DLD1 (cell line): ENCODE measurements at regions not wholly inside any gene's neighbourhood (a gene's known extent, or its start where the extent isn't known, plus 50 kb on each side); places are given as distances from the start of the nearest gene placed in this dataset.

Experiments
- in situ Hi-C: cut with HindIII; loops from 2 replicates; pipeline ENCODE4 v1.10.0; 2017; ENCODE audit warnings: low sequenced_read_pairs

- in situ Hi-C loops = no loop called here
These were observed 140.8 kb upstream of the SERP2 start for GRCh38 chr13:44232774-44233173.

- in situ Hi-C loops = no loop called here
These were observed 139.1 kb upstream of the SERP2 start for GRCh38 chr13:44234566-44234965.

GRCh38 chr13:44236370-44236769, 137.3 kb upstream of the SERP2 start:
- in situ Hi-C loops = no loop called here

- in situ Hi-C loops = no loop called here
These were observed 136.8 kb upstream of the SERP2 start for GRCh38 chr13:44236801-44237207.

- in situ Hi-C loops = no loop called here
These were observed 136.3 kb upstream of the SERP2 start for GRCh38 chr13:44237276-44237767.

- in situ Hi-C loops = no loop called here
These were observed 135.7 kb upstream of the SERP2 start for GRCh38 chr13:44237881-44238421.

- in situ Hi-C loops = no loop called here
These were observed 132.9 kb upstream of the SERP2 start for GRCh38 chr13:44240611-44241145.

- in situ Hi-C loops = no loop called here
These were observed 132.0 kb upstream of the SERP2 start for GRCh38 chr13:44241638-44242037.

- in situ Hi-C loops = no loop called here
These were observed 130.9 kb upstream of the SERP2 start for GRCh38 chr13:44242766-44243165.

GRCh38 chr13:44243198-44243857, 130.3 kb upstream of the SERP2 start:
- in situ Hi-C loops = no loop called here

GRCh38 chr13:44244288-44244687, 129.3 kb upstream of the SERP2 start:
- in situ Hi-C loops = no loop called here

GRCh38 chr13:44249431-44249836, 124.2 kb upstream of the SERP2 start:
- in situ Hi-C loops = no loop called here

GRCh38 chr13:44252938-44253337, 120.7 kb upstream of the SERP2 start:
- in situ Hi-C loops = loop anchor here (25.0 kb wide), 1 partner anchor 109 kb away; the partner anchor contains the start of gene SERP2

GRCh38 chr13:44255771-44256364, 117.8 kb upstream of the SERP2 start:
- in situ Hi-C loops = loop anchor here (25.0 kb wide), 1 partner anchor 106 kb away; the partner anchor contains the start of gene SERP2

GRCh38 chr13:44257796-44258195, 115.8 kb upstream of the SERP2 start:
- in situ Hi-C loops = loop anchor here (25.0 kb wide), 1 partner anchor 105 kb away; the partner anchor contains the start of gene SERP2

- in situ Hi-C loops = loop anchor here (25.0 kb wide), 1 partner anchor 103 kb away; the partner anchor contains the start of gene SERP2
These were observed 114.3 kb upstream of the SERP2 start for GRCh38 chr13:44259045-44260027.

- in situ Hi-C loops = loop anchor here (25.0 kb wide), 1 partner anchor 102 kb away; the partner anchor contains the start of gene SERP2
These were observed 113.3 kb upstream of the SERP2 start for GRCh38 chr13:44260336-44260735.

- in situ Hi-C loops = loop anchor here (25.0 kb wide), 1 partner anchor 98 kb away; the partner anchor contains the start of gene SERP2
These were observed 109.6 kb upstream of the SERP2 start for GRCh38 chr13:44263751-44264620.

- in situ Hi-C loops = loop anchor here (25.0 kb wide), 1 partner anchor 96 kb away; the partner anchor contains the start of gene SERP2
These were observed 107.3 kb upstream of the SERP2 start for GRCh38 chr13:44266305-44266704.
